Fibroblast of the aortic adventitia (primary cell): ENCODE measurements at regions not wholly inside any gene's neighbourhood (a gene's known extent, or its start where the extent isn't known, plus 50 kb on each side); places are given as distances from the start of the nearest gene placed in this dataset.

Experiments
- DNase-seq: peaks from one replicate; pipeline ENCODE4 v3.0.0-alpha.2; 2010; ENCODE audit warnings: low read depth
- H3K4me3 ChIP-seq: 2 replicates; pipeline ENCODE4 v1.5.1; 2011; ENCODE audit warnings: low read depth, mild to moderate bottlenecking, control low read depth, low read length, moderate library complexity
- TF ChIP-seq, protein P1 (sequence below): IDR thresholded peaks from 2 replicates; pipeline ENCODE4 v1.5.1; 2011; ENCODE audit warnings: mild to moderate bottlenecking, low read length, control low read depth, inconsistent platforms; ENCODE audit not compliant: insufficient read depth

- DNase-seq, result no peak
- no peak overlapping the region for H3K4me3 ChIP-seq
- TF ChIP-seq, protein P1, sequence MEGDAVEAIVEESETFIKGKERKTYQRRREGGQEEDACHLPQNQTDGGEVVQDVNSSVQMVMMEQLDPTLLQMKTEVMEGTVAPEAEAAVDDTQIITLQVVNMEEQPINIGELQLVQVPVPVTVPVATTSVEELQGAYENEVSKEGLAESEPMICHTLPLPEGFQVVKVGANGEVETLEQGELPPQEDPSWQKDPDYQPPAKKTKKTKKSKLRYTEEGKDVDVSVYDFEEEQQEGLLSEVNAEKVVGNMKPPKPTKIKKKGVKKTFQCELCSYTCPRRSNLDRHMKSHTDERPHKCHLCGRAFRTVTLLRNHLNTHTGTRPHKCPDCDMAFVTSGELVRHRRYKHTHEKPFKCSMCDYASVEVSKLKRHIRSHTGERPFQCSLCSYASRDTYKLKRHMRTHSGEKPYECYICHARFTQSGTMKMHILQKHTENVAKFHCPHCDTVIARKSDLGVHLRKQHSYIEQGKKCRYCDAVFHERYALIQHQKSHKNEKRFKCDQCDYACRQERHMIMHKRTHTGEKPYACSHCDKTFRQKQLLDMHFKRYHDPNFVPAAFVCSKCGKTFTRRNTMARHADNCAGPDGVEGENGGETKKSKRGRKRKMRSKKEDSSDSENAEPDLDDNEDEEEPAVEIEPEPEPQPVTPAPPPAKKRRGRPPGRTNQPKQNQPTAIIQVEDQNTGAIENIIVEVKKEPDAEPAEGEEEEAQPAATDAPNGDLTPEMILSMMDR, result no peak
These were observed 308.3 kb upstream of the AJAP1 start for GRCh38 chr1:4346131-4346530.

GRCh38 chr1:4351453-4351852, 303.0 kb upstream of the AJAP1 start:
- H3K4me3 ChIP-seq, result no peak overlapping the region
- TF ChIP-seq, protein P1, result no peak
- no peak for DNase-seq

DNA sequence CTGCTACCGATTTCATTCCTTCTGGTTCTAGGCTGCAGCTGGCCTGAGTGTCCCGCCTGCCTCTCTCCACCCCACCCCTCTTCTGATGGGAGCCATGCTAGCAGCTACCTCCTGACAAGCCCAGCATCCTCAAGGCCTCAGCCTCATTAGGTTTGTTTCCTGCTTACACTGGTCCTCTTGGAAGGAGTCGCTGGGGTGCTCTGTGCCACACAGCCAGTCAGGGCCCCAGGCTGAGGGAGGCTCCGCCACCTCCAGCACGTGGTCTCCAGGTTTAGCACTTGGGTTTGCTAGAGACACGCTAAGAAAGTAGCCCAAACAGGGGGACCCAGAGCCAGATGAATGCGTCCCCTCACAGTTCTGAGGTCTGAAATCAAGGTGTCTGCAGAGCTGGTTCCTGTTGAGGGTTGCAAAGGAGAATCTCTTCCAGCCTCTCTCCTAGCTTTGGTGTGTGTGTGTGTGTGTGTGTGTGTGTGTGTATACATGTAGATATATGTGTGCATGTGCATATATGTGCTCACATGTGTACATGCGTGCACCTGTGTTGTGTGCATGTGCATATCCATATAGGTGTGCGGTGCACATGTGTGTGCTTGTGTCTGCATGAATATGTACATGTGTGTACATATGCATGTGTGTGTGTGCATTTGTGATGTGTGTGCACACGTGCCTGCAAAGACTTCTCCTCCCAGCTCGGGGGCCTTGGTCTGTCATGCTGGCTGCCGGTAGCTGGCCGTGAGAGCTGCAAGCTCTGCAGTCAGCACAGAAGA, 301.1 kb upstream of the AJAP1 start:
- TF ChIP-seq, protein P1, result no peak
- H3K4me3 ChIP-seq, result no peak overlapping the region
- DNase-seq, result no peak

GRCh38 chr1:4355839-4356238, 298.6 kb upstream of the AJAP1 start:
- no peak for DNase-seq
- H3K4me3 ChIP-seq, result no peak overlapping the region
- TF ChIP-seq, protein P1, result no peak

DNA sequence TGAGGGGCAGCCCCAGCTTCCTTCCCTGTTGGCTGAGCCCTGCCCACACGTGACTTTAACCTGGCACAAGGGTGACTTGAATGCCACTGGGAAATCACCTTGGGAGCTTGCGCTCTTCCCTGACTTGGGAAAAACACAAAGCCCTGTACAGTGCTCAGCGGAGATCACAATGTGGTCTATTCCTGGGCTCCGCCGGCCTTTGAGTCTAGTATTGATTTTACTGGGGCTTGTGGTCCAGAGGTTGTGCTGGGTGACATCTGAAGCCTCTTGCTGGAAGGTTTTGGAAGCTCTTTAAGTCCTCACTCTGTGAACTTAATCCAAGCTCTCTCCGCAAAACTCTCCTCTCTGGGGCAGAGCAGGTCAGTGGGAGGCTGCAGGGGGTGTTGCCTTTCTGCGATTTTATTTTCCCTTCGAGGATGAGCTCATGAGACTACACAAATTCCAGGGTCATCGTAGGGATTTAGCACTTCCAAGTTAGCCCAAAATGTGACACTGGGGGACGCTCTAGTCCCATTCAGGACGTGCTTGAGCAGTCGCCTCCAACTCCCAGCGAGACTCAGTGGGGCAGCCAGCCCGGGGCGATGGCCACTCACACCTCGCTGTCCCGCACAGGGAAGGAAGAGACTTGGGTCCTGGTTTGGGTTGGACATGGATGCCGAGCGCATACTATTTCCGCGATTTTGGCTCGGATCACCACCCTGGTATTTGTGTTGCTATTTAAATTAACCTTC, 291.9 kb upstream of the AJAP1 start:
- H3K4me3 ChIP-seq, result no peak overlapping the region
- DNase-seq, result no peak
- TF ChIP-seq, protein P1, result no peak

DNA sequence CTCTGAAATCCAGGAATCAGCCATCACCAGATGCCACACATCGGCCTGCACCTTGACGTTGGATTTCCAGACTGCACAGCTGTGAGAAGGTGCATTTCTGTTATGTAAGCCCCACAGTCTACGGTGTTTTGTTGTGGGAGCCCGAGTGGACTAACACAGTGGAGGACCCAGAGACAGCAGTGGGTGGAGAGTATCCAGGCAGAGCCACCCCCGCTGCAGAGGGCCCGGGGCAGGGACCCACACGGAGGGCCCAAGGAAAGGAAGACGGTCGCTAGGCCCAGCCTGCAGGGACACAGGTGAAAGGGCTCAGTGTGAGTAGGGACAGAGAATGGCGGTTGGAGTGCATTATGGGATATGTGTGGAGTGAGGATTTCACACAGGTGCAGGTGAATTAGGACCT, 288.3 kb upstream of the AJAP1 start:
- no peak overlapping the region for H3K4me3 ChIP-seq
- no peak for DNase-seq
- TF ChIP-seq, protein P1, result no peak
